ENCODE measurements at regions not wholly inside any gene's neighbourhood (a gene's known extent, or its start where the extent isn't known, plus 50 kb on each side); places are given as distances from the start of the nearest gene placed in this dataset.

DNA sequence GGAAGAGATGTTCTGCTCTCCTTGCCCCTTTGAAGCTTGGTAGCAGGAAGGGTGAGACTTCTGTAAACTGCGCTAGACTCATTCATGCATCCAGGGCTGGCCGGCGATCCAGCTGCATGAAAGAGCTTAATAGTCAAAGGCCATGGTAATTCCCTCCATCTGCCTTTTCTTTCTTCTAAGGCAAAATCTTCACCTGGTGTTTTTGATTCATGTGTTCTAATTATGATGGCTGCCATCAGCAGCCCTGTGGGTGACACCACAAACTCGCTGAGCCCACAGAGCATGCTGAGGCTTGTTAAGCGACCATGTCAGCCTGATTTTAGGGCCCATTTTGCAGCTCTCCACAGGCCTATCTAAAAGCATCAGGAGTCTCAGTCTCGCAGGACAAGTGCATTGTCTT is 450.1 kb upstream of the TENM3 start:
- DNase-seq (ENCODE audit: insufficient read length, low spot score, missing footprints): no peak
- Histone ChIP-seq H3K27ac (ENCODE audit: low read depth, low read length) (no peak overlapping the region), H3K27me3 (ENCODE audit: insufficient read depth, low read length) (no peaks in the 10 kb centered on the region), H2AFZ (ENCODE audit: low read length) (peak overlapping the region; percentile 21), H4K20me1 (ENCODE audit: insufficient read depth, low read length) (no peaks in the 10 kb centered on the region), H3K36me3 (ENCODE audit: insufficient read depth, low read length) (no peaks in the 10 kb centered on the region), H3K9me3 (ENCODE audit: low read depth, low read length) (no peaks in the 10 kb centered on the region), H3K4me2 (ENCODE audit: insufficient read depth, low read length) (no peak overlapping the region), H3K79me2 (ENCODE audit: insufficient read depth, low read length) (no peaks in the 10 kb centered on the region), H3K4me1 (ENCODE audit: insufficient read depth, low read length) (no peaks in the 10 kb centered on the region), H3K4me3 (ENCODE audit: insufficient read depth, low read length) (no peak overlapping the region)
- TF ChIP-seq, protein P1, sequence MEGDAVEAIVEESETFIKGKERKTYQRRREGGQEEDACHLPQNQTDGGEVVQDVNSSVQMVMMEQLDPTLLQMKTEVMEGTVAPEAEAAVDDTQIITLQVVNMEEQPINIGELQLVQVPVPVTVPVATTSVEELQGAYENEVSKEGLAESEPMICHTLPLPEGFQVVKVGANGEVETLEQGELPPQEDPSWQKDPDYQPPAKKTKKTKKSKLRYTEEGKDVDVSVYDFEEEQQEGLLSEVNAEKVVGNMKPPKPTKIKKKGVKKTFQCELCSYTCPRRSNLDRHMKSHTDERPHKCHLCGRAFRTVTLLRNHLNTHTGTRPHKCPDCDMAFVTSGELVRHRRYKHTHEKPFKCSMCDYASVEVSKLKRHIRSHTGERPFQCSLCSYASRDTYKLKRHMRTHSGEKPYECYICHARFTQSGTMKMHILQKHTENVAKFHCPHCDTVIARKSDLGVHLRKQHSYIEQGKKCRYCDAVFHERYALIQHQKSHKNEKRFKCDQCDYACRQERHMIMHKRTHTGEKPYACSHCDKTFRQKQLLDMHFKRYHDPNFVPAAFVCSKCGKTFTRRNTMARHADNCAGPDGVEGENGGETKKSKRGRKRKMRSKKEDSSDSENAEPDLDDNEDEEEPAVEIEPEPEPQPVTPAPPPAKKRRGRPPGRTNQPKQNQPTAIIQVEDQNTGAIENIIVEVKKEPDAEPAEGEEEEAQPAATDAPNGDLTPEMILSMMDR (IDR thresholded peaks at IDR 0.05; ENCODE audit: extremely low read depth, low read depth, low read length): no peak

DNA sequence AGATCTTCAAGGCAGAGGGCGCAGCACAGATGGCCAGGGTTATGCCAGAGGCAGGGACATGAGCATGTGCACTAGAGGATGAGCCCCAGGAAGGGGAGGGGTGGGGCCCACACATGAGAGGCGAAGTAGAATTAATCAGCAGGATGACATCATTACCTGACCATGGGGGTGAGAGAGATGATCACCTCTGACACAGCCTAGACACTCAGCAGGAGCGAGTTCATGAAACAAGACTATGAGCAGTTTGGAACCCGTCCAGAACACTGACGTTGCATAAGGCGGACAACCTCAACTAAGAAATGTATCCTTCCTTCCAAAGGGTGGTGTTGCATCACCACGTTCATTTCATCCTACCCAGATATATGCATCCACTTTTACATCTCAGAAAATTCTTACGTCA is 446.7 kb upstream of the TENM3 start:
- no peak overlapping the region for H2AFZ ChIP-seq (ENCODE audit: low read length)
- H3K4me2 ChIP-seq (ENCODE audit: insufficient read depth, low read length): no peak overlapping the region
- H3K4me3 ChIP-seq (ENCODE audit: insufficient read depth, low read length): no peak overlapping the region
- no peaks in the 10 kb centered on the region for H3K4me1 ChIP-seq (ENCODE audit: insufficient read depth, low read length)
- no peaks in the 10 kb centered on the region for H3K9me3 ChIP-seq (ENCODE audit: low read depth, low read length)
- TF ChIP-seq, protein P1 (IDR thresholded peaks at IDR 0.05; ENCODE audit: extremely low read depth, low read depth, low read length): no peak
- no peak overlapping the region for H3K27ac ChIP-seq (ENCODE audit: low read depth, low read length)
- H3K36me3 ChIP-seq (ENCODE audit: insufficient read depth, low read length): no peaks in the 10 kb centered on the region
- H3K27me3 ChIP-seq (ENCODE audit: insufficient read depth, low read length): no peaks in the 10 kb centered on the region
- no peak for DNase-seq (ENCODE audit: insufficient read length, low spot score, missing footprints)
- H3K79me2 ChIP-seq (ENCODE audit: insufficient read depth, low read length): no peaks in the 10 kb centered on the region
- no peaks in the 10 kb centered on the region for H4K20me1 ChIP-seq (ENCODE audit: insufficient read depth, low read length)

DNA sequence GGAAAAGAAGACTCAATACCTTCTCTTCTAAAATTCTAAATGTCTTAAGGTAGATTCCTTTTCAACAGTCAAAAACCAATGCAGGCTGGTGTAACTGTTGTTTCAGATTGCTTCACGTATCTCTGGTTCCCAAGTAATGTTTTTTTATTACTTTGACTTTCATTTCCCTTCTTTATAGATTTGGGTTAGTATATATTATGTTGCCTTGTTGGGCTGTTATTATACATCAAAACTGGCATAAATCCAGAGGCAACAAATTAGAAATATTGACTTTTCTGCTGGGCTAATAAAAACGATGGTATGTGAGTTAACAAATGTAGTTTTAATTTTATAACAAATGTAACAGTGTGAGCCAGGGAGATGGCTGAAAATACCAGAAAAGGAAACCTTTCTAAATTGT is 444.7 kb upstream of the TENM3 start:
- Histone ChIP-seq H3K27ac (ENCODE audit: low read depth, low read length) (no peak overlapping the region), H3K4me1 (ENCODE audit: insufficient read depth, low read length) (no peaks in the 10 kb centered on the region), H4K20me1 (ENCODE audit: insufficient read depth, low read length) (no peaks in the 10 kb centered on the region), H3K27me3 (ENCODE audit: insufficient read depth, low read length) (no peaks in the 10 kb centered on the region), H3K4me2 (ENCODE audit: insufficient read depth, low read length) (no peak overlapping the region), H3K9me3 (ENCODE audit: low read depth, low read length) (no peaks in the 10 kb centered on the region), H3K79me2 (ENCODE audit: insufficient read depth, low read length) (no peaks in the 10 kb centered on the region), H2AFZ (ENCODE audit: low read length) (no peak overlapping the region), H3K36me3 (ENCODE audit: insufficient read depth, low read length) (no peaks in the 10 kb centered on the region), H3K4me3 (ENCODE audit: insufficient read depth, low read length) (no peak overlapping the region)
- TF ChIP-seq, protein P1 (IDR thresholded peaks at IDR 0.05; ENCODE audit: extremely low read depth, low read depth, low read length): no peak
- no peak for DNase-seq (ENCODE audit: insufficient read length, low spot score, missing footprints)

DNA sequence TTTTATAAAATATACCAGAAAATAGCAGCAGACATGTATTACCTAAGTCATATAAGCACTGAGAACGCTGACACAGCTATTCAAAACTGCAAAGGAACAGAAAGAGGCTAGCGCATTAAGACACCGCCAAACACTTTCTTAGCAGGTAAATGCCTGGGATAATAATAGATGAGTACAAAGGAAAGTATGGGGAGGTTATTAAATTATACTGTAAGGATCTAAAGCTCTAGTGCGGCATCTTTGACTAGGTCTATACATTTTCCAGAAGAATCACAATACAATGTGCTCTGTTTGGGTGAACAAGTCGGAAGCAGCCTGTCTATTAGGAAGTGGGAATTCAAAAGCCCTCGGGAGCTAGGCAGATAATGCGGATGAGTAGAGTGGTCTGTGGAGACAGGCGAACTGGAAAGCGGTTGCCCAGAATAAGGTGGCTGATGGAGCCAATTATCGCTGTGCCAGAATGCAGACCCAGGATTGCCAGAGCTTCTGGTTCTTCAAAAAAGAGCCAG is 443.6 kb upstream of the TENM3 start:
- Histone ChIP-seq H3K27ac (ENCODE audit: low read depth, low read length) (no peak overlapping the region), H3K36me3 (ENCODE audit: insufficient read depth, low read length) (no peaks in the 10 kb centered on the region), H3K4me3 (ENCODE audit: insufficient read depth, low read length) (no peak overlapping the region), H3K27me3 (ENCODE audit: insufficient read depth, low read length) (no peaks in the 10 kb centered on the region), H4K20me1 (ENCODE audit: insufficient read depth, low read length) (no peaks in the 10 kb centered on the region), H3K9me3 (ENCODE audit: low read depth, low read length) (no peaks in the 10 kb centered on the region), H3K4me2 (ENCODE audit: insufficient read depth, low read length) (no peak overlapping the region), H3K79me2 (ENCODE audit: insufficient read depth, low read length) (no peaks in the 10 kb centered on the region), H3K4me1 (ENCODE audit: insufficient read depth, low read length) (no peaks in the 10 kb centered on the region), H2AFZ (ENCODE audit: low read length) (no peak overlapping the region)
- TF ChIP-seq, protein P1 (IDR thresholded peaks at IDR 0.05; ENCODE audit: extremely low read depth, low read depth, low read length): no peak
- no peak for DNase-seq (ENCODE audit: insufficient read length, low spot score, missing footprints)
